ENCODE measurements at regions not wholly inside any gene's neighbourhood (a gene's known extent, or its start where the extent isn't known, plus 50 kb on each side); places are given as distances from the start of the nearest gene placed in this dataset.

DNA sequence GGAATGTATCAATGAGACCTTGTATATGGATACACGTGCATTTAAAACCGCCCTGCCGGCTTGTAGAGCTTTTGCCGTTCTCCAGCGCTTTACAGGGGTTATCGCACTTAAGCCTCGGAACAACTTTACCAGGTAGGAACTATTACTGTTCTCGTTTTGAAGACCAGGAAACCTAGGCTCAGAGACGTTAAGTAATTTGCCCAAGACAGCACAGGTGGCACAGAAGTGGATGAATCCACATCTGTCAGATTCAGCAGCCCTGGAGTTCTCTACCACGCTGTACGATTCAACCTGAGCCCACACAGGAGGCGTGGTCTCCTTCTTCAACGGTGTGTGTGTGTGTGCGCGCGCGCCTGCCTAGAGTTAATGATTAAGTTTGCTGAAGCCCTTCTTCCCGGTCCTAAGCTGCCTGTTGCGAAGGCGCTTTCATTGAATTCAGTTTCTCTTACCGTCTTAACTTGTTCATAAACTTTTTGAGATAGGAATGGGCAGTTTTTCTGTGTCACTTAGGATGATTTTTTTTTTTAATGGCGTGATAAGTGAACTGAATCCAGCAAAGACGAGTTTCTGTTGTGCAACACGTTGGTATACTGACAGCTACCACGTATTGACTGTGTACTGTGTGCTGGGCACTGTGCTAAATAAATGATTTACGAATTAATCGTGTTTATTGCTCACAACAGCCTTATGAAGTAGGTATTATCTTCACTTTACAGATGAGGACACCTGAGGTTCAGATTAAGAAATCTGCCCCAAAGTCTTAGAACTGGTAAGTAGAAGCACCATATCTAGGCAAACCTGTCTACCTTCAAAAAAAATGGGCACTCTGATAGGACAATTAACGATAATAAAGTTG, 67.4 kb downstream of the KCNRG start:
- WGBS, 2 experiments (ENCODE audit: low coverage in 1 of 2, low lambda C conversion rate in 2 of 2, missing lambda C conversion rate in 2 of 2), result 1 to 2% methylated on average over 28 of the region's 28 CpGs
- no peaks in the 10 kb centered on the region for H4K20me1 ChIP-seq (ENCODE audit: insufficient read depth)
- peak overlapping the region; percentile 85 for H2AFZ ChIP-seq
- no peaks in the 10 kb centered on the region for H3K9me3 ChIP-seq (ENCODE audit: low read depth)
- no peaks in the 10 kb centered on the region for H3K27me3 ChIP-seq (replicated peaks; ENCODE audit: insufficient read depth)
- in situ Hi-C loops (cut with MboI), result loop anchor here (10.0 to 25.0 kb wide), 2 partner anchors 455 to 722 kb away; no protein-coding TSS in a partner anchor
- H3K4me3 ChIP-seq, result peak overlapping the region; percentile 78
- H3K36me3 ChIP-seq (ENCODE audit: low read depth), result no peaks in the 10 kb centered on the region
- peak overlapping the region; percentile 56 for H3K27ac ChIP-seq
- peaks cover 17% of the 10 kb centered on the region for H3F3A ChIP-seq (ENCODE audit: insufficient read depth)
- peak overlapping the region; percentile 75 for H3K9ac ChIP-seq
- H3K79me2 ChIP-seq (ENCODE audit: insufficient read depth), result peaks cover 81% of the 10 kb centered on the region
- DNase-seq, result peak; percentile 88
- H3K9me2 ChIP-seq (ENCODE audit: insufficient read depth), result no peaks in the 10 kb centered on the region
- TF ChIP-seq EZH2 (IDR thresholded peaks at IDR 0.05; ENCODE audit: insufficient read depth, poor library complexity, severe bottlenecking), result no peak
- TF ChIP-seq EZH2phosphoT487 (IDR thresholded peaks at IDR 0.05; ENCODE audit: insufficient read depth, low read depth), result no peak
- peak overlapping the region; percentile 93 for H3K4me2 ChIP-seq (ENCODE audit: unreplicated experiment)
- peaks cover 26% of the 10 kb centered on the region for H3K4me1 ChIP-seq (ENCODE audit: insufficient read depth)

DNA sequence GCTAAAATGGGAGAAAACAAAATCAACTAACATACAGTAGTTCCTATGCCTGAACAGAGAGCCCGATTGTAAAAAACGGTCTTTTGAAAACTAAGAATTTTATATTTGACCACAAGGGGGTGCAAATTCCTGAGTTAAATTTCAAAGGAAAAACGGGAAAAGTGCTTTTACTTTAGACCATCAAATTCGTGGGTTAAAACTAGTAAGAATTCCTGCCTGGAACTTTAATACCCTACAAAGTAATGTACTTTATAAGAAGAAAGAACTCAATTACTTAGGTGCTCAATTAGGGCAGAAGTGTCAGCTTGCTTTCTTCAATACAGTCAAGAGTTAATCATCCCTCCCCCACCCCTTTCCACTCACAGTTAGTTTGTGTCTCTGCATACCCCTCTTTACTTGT, 69.8 kb downstream of the KCNRG start:
- H3K36me3 ChIP-seq (ENCODE audit: low read depth), result no peaks in the 10 kb centered on the region
- peak overlapping the region; percentile 63 for H2AFZ ChIP-seq
- no peaks in the 10 kb centered on the region for H3K9me2 ChIP-seq (ENCODE audit: insufficient read depth)
- no peaks in the 10 kb centered on the region for H4K20me1 ChIP-seq (ENCODE audit: insufficient read depth)
- no peak for TF ChIP-seq EZH2 (IDR thresholded peaks at IDR 0.05; ENCODE audit: insufficient read depth, poor library complexity, severe bottlenecking)
- H3K27me3 ChIP-seq (replicated peaks; ENCODE audit: insufficient read depth), result no peaks in the 10 kb centered on the region
- H3K4me1 ChIP-seq (ENCODE audit: insufficient read depth), result peaks cover 16% of the 10 kb centered on the region
- H3K9me3 ChIP-seq (ENCODE audit: low read depth), result no peaks in the 10 kb centered on the region
- WGBS, 2 experiments (ENCODE audit: low coverage in 1 of 2, low lambda C conversion rate in 2 of 2, missing lambda C conversion rate in 2 of 2), result 1 to 3% methylated on average over 4 of the region's 4 CpGs
- H3K9ac ChIP-seq, result peak overlapping the region; percentile 49
- H3K79me2 ChIP-seq (ENCODE audit: insufficient read depth), result peaks cover 81% of the 10 kb centered on the region
- in situ Hi-C loops (cut with MboI), result loop anchor here (10.0 to 25.0 kb wide), 2 partner anchors 452 to 720 kb away; no protein-coding TSS in a partner anchor
- no peak overlapping the region for H3K27ac ChIP-seq
- peaks cover 6% of the 10 kb centered on the region for H3F3A ChIP-seq (ENCODE audit: insufficient read depth)
- H3K4me3 ChIP-seq, result peak overlapping the region; percentile 60
- H3K4me2 ChIP-seq (ENCODE audit: unreplicated experiment), result peak overlapping the region; percentile 76
- peak; percentile 75 for DNase-seq

DNA sequence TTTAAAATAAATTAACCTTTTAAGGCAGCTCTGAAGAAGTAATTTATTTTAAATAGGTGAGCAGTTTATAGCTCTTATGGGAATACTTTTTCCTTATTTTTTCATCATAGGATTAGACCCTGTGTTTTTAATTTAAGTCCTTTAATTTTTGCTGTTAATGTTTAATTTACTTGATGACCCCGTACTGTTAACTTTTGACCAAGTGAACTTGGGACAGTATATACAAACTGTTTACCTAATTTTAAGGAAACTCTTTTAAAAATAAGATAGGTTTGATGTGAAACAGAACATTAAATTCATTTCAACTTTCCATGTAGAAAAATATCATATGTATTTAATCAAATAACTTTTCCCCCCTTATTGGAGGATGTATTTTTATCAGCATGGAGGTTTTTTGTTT, 74.4 kb downstream of the KCNRG start:
- H3K9me2 ChIP-seq (ENCODE audit: insufficient read depth), result no peaks in the 10 kb centered on the region
- peaks cover 11% of the 10 kb centered on the region for H3K4me1 ChIP-seq (ENCODE audit: insufficient read depth)
- 96 to 100% methylated on average over 1 of the region's 1 CpG for WGBS, 2 experiments (ENCODE audit: low coverage in 1 of 2, low lambda C conversion rate in 2 of 2, missing lambda C conversion rate in 2 of 2)
- H4K20me1 ChIP-seq (ENCODE audit: insufficient read depth), result no peaks in the 10 kb centered on the region
- H3K36me3 ChIP-seq (ENCODE audit: low read depth), result no peaks in the 10 kb centered on the region
- H3K79me2 ChIP-seq (ENCODE audit: insufficient read depth), result peaks cover 90% of the 10 kb centered on the region
- no peak overlapping the region for H3K4me3 ChIP-seq
- TF ChIP-seq EZH2phosphoT487 (IDR thresholded peaks at IDR 0.05; ENCODE audit: insufficient read depth, low read depth), result no peak
- TF ChIP-seq EZH2 (IDR thresholded peaks at IDR 0.05; ENCODE audit: insufficient read depth, poor library complexity, severe bottlenecking), result no peak
- no peak overlapping the region for H3K4me2 ChIP-seq (ENCODE audit: unreplicated experiment)
- no peak for DNase-seq
- peaks cover 6% of the 10 kb centered on the region; the same call in 1 of the 2 replicates for H3F3A ChIP-seq (ENCODE audit: insufficient read depth)
- no peak overlapping the region for H2AFZ ChIP-seq
- in situ Hi-C loops (cut with MboI), result loop anchor here (10.0 to 25.0 kb wide), 2 partner anchors 448 to 715 kb away; no protein-coding TSS in a partner anchor
- H3K9me3 ChIP-seq (ENCODE audit: low read depth), result no peaks in the 10 kb centered on the region
- no peak overlapping the region for H3K9ac ChIP-seq
- no peak overlapping the region for H3K27ac ChIP-seq
- no peaks in the 10 kb centered on the region for H3K27me3 ChIP-seq (replicated peaks; ENCODE audit: insufficient read depth)

DNA sequence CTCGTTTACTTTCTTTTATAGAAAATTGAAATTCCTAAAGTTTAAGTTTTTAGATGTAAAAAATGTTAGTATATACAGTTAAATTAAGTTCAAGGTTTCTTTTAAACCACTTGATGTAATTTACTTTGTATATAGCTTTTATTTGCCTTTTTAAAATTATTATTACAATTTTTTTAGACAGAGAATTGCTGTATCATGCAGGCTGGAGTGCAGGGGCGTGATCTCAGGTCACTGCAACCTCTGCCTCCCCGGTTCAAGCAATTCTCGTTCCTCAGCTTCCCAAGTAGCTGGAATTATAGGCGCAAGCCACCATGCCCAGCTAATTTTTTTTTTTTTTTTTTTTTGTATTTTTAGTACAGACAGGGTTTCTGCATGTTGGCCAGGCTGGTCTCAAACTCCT, 75.0 kb downstream of the KCNRG start:
- Histone ChIP-seq H3K9me3 (ENCODE audit: low read depth) (no peaks in the 10 kb centered on the region), H3F3A (ENCODE audit: insufficient read depth) (peaks cover 7% of the 10 kb centered on the region; the same call in 1 of the 2 replicates), H3K27me3 (replicated peaks; ENCODE audit: insufficient read depth) (no peaks in the 10 kb centered on the region), H4K20me1 (ENCODE audit: insufficient read depth) (no peaks in the 10 kb centered on the region), H3K27ac (no peak overlapping the region), H2AFZ (no peak overlapping the region), H3K36me3 (ENCODE audit: low read depth) (no peaks in the 10 kb centered on the region), H3K9ac (no peak overlapping the region), H3K4me3 (no peak overlapping the region), H3K4me1 (ENCODE audit: insufficient read depth) (peaks cover 10% of the 10 kb centered on the region), H3K79me2 (ENCODE audit: insufficient read depth) (peaks cover 89% of the 10 kb centered on the region), H3K4me2 (ENCODE audit: unreplicated experiment) (no peak overlapping the region), H3K9me2 (ENCODE audit: insufficient read depth) (no peaks in the 10 kb centered on the region)
- in situ Hi-C loops (cut with MboI), result loop anchor here (25.0 kb wide), 1 partner anchor 447 kb away; no protein-coding TSS in a partner anchor
- no peak for DNase-seq
- WGBS, 2 experiments (ENCODE audit: low coverage in 1 of 2, low lambda C conversion rate in 2 of 2, missing lambda C conversion rate in 2 of 2), result 97 to 98% methylated on average over 5 of the region's 5 CpGs
- TF ChIP-seq EZH2 (IDR thresholded peaks at IDR 0.05; ENCODE audit: insufficient read depth, poor library complexity, severe bottlenecking) (no peak), EZH2phosphoT487 (IDR thresholded peaks at IDR 0.05; ENCODE audit: insufficient read depth, low read depth) (no peak)

All from GM23248 (cell line).